HepG2 (cell line): ENCODE measurements at regions not wholly inside any gene's neighbourhood (a gene's known extent, or its start where the extent isn't known, plus 50 kb on each side); places are given as distances from the start of the nearest gene placed in this dataset.

Source experiments
- EZH2 ChIP-seq: conservative IDR thresholded peaks from 2 replicates; pipeline ENCODE4 v1.6.1; 2012; ENCODE audit warnings: mild to moderate bottlenecking, low read depth, low read length, moderate library complexity
- HMGXB3 ChIP-seq: sonication (generic); formaldehyde crosslinking; IDR thresholded peaks from 2 replicates; pipeline ENCODE4 v1.4.0; 2020; ENCODE audit warnings: missing genetic modification reagents, borderline replicate concordance
- SAFB2 ChIP-seq: sonication (generic); formaldehyde crosslinking; IDR thresholded peaks from 2 replicates; pipeline ENCODE4 v1.5.1; 2020; ENCODE audit warnings: missing genetic modification reagents, low read depth, mild to moderate bottlenecking, borderline replicate concordance
- ZFP36L1 ChIP-seq: sonication (generic); formaldehyde crosslinking; IDR thresholded peaks from 2 replicates; pipeline ENCODE4 v1.8.0; 2022; ENCODE audit warnings: mild to moderate bottlenecking, missing genetic modification reagents, moderate library complexity
- ZNF3 ChIP-seq: IDR thresholded peaks from 2 replicates; pipeline ENCODE4 v1.7.0; 2017; ENCODE audit warnings: inconsistent platforms
- TF ChIP-seq, protein P1 (sequence below): sonication (generic); formaldehyde crosslinking; IDR thresholded peaks from 2 replicates; pipeline ENCODE4 v1.4.0; 2020; ENCODE audit warnings: missing genetic modification reagents, mild to moderate bottlenecking, borderline replicate concordance

DNA sequence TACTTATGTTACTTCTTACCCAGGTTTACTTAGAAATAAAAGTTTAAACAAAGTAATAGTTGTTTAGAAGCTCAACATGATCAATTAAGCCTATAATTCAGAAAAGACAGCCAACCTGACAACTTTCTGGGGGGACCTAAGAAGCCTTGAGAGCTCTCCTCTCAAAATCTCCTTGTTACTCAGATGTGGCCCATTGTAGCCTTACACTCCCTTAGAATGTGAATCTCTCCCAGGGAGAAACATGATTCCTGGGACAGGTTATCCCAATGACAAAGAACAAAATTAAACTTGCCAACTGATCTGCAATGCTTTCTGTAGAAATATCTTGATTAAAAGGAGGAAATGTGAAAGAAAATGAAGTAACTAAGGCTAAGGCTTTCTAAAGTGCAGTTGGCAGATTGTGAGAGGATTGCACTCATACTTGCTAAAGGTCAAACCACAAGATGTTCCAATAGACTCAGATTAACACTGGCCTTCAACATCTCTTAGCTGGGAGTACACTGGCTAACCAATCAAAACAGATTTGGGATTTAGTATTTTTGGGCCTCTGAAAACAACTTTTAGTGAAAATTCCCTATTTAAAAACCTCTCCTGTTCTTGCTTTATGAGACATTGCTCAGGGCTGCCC is 72.3 kb upstream of the TMX1 start (continued):
- TF ChIP-seq, protein P1, sequence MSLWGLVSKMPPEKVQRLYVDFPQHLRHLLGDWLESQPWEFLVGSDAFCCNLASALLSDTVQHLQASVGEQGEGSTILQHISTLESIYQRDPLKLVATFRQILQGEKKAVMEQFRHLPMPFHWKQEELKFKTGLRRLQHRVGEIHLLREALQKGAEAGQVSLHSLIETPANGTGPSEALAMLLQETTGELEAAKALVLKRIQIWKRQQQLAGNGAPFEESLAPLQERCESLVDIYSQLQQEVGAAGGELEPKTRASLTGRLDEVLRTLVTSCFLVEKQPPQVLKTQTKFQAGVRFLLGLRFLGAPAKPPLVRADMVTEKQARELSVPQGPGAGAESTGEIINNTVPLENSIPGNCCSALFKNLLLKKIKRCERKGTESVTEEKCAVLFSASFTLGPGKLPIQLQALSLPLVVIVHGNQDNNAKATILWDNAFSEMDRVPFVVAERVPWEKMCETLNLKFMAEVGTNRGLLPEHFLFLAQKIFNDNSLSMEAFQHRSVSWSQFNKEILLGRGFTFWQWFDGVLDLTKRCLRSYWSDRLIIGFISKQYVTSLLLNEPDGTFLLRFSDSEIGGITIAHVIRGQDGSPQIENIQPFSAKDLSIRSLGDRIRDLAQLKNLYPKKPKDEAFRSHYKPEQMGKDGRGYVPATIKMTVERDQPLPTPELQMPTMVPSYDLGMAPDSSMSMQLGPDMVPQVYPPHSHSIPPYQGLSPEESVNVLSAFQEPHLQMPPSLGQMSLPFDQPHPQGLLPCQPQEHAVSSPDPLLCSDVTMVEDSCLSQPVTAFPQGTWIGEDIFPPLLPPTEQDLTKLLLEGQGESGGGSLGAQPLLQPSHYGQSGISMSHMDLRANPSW (CRISPR knock-in tag): no peak
- no peak for TF ChIP-seq ZNF3
- no peak for TF ChIP-seq HMGXB3 (CRISPR knock-in tag)
- no peak for TF ChIP-seq ZFP36L1 (CRISPR knock-in tag)
- no peak for TF ChIP-seq EZH2
- TF ChIP-seq SAFB2 (CRISPR knock-in tag): no peak
- TF ChIP-seq, all 625 proteins: peak for 0
